Fibroblast of villous mesenchyme (primary cell): ENCODE measurements at regions not wholly inside any gene's neighbourhood (a gene's known extent, or its start where the extent isn't known, plus 50 kb on each side); places are given as distances from the start of the nearest gene placed in this dataset.
"Not testable (repeated sequence)": the region's sequence is repeated elsewhere in the genome, so short reads cannot be mapped to it uniquely, and the experiment has no call there.

Source experiments
- DNase-seq: peaks from one replicate; pipeline ENCODE4 v3.0.0-alpha.2; 2010; ENCODE audit warnings: low read depth
- H3K4me3 ChIP-seq: 2 replicates; pipeline ENCODE4 v1.5.1; 2011; ENCODE audit warnings: low read depth, mild to moderate bottlenecking, low read length
- CTCF ChIP-seq: IDR thresholded peaks from 2 replicates; pipeline ENCODE4 v1.5.1; 2012; ENCODE audit warnings: low read depth, mild to moderate bottlenecking, low read length; ENCODE audit not compliant: insufficient read depth

GRCh38 chr20:56900252-56900651, 271.1 kb downstream of the TFAP2C start:
- no peak for TF ChIP-seq CTCF
- no peak for DNase-seq
- no peak overlapping the region for H3K4me3 ChIP-seq

DNA sequence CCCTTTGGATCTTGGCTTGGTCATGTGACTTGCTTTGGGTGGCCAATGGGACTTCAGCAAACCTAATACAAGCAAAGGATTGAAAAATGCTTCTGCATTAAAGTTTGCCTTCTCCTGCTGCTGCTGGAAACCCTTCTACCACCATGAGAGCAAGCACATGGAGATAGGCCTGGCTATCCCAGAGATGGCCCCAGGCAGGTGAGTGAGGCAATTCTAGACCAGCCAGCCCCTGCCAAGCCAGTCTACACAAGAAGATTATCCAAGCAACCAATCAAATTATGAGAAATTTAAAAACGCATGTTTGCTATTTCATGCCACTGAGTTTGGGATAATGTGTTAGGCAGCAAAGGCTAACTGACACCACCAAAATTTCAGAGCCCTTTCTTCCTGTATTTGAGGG, 274.3 kb downstream of the TFAP2C start:
- no peak for TF ChIP-seq CTCF
- H3K4me3 ChIP-seq, result no peak overlapping the region
- no peak for DNase-seq

GRCh38 chr20:56903858-56904257, 274.8 kb downstream of the TFAP2C start:
- DNase-seq, result no peak
- no peak for TF ChIP-seq CTCF

GRCh38 chr20:56909918-56910714, 281.0 kb downstream of the TFAP2C start:
- H3K4me3 ChIP-seq, result no peak overlapping the region
- TF ChIP-seq CTCF, result no peak
- DNase-seq, result no peak

More at GRCh38 chr20:56903858-56904257, 274.8 kb downstream of the TFAP2C start:
- H3K4me3 ChIP-seq, result no peak overlapping the region

DNA sequence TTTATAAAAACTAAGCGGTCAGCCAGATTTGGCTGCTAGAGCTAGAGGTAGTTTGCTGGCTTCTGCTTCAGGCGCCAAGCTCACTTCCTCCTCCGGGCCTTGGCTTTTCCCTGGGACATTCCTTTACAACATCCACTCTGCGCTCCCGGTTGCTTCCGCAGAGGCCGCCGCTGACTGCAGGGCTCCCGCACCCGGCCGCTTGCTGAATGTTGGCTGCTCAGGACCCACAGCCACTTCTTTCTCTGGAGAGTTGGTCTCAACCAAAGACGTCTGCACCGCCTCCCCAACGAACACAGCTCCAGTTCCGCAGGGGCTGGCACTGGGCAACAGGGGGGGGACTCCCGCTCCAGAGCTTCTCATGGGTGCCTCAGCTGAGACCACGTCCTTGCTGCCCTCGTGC, 282.8 kb downstream of the TFAP2C start:
- no peak for DNase-seq
- no peak for TF ChIP-seq CTCF
- H3K4me3 ChIP-seq, result no peak overlapping the region

DNA sequence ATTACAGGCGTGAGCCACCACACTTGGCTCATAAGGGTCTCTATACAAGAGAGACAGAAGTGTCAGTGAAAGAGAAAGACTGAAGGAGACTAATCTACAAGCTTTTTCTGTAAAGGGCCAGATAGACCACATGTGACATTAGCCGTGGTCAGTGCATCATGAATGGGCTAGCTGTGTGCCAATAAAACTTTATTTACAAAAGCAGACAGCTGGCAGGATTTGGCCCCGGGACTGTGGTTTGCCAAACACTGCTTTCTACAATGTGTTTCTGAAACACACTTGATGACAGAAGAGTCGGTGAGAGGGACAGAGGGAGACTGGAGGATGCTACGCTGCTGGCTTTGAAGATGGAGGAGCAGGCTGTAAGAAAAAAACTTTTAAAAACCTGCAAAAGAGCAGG, 285.4 kb downstream of the TFAP2C start:
- H3K4me3 ChIP-seq, result no peak overlapping the region
- no peak for TF ChIP-seq CTCF
- DNase-seq, result no peak

DNA sequence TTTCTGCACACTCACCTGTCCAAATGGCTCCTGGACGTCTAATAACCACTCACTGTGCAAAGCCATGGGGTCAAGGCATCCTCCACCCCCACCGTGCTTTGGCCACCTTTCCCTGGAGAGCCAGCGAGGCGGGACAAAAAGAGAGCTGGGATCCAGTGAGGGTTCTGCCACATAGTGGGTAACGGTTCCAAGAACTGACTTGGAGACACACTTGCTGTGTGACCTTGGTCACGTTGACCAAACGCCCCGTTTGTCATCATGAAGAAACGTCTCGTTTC, 287.2 kb downstream of the TFAP2C start:
- TF ChIP-seq CTCF, result no peak
- H3K4me3 ChIP-seq, result no peak overlapping the region
- DNase-seq, result no peak

GRCh38 chr20:56920041-56920440, 290.9 kb downstream of the TFAP2C start:
- DNase-seq, result not testable (repeated sequence)

More at GRCh38 chr20:56920041-56920440, 290.9 kb downstream of the TFAP2C start:
- H3K4me3 ChIP-seq, result not testable (repeated sequence)
